HepG2 (cell line): ENCODE measurements at regions not wholly inside any gene's neighbourhood (a gene's known extent, or its start where the extent isn't known, plus 50 kb on each side); places are given as distances from the start of the nearest gene placed in this dataset.
"Not testable (repeated sequence)": the region's sequence is repeated elsewhere in the genome, so short reads cannot be mapped to it uniquely, and the experiment has no call there.

Experiments used
- KLF13 ChIP-seq: sonication (generic); formaldehyde crosslinking; IDR thresholded peaks from 2 replicates; pipeline ENCODE4 v1.4.0; 2020; ENCODE audit warnings: mild to moderate bottlenecking, missing genetic modification reagents
- POLR2A ChIP-seq, 2 experiments: IDR thresholded peaks; 2 replicates each; pipeline ENCODE4 v1.6.1; 2011; ENCODE audit warnings: low read depth in 2 of 2, low read length in 2 of 2, mild to moderate bottlenecking in 1 of 2, moderate library complexity in 1 of 2; ENCODE audit not compliant: insufficient read depth in 1 of 2
- RFXANK ChIP-seq: IDR thresholded peaks from 2 replicates; pipeline ENCODE4 v1.6.1; 2016
- TF ChIP-seq, protein P1 (sequence below): sonication (generic); formaldehyde crosslinking; conservative IDR thresholded peaks from 2 replicates; pipeline ENCODE4 v1.8.0; 2022; ENCODE audit warnings: low read depth, missing genetic modification reagents

GRCh38 chr2:131802351-131802836 lies 274.7 kb downstream of the CCDC74A start:
- not testable (repeated sequence) for TF ChIP-seq RFXANK (CRISPR knock-in tag); KLF13 (CRISPR knock-in tag); POLR2A (IDR thresholded peaks at IDR 0.05; ENCODE audit: insufficient read depth in 1 of 2, low read depth in 2 of 2, low read length in 2 of 2)
- TF ChIP-seq, protein P1, sequence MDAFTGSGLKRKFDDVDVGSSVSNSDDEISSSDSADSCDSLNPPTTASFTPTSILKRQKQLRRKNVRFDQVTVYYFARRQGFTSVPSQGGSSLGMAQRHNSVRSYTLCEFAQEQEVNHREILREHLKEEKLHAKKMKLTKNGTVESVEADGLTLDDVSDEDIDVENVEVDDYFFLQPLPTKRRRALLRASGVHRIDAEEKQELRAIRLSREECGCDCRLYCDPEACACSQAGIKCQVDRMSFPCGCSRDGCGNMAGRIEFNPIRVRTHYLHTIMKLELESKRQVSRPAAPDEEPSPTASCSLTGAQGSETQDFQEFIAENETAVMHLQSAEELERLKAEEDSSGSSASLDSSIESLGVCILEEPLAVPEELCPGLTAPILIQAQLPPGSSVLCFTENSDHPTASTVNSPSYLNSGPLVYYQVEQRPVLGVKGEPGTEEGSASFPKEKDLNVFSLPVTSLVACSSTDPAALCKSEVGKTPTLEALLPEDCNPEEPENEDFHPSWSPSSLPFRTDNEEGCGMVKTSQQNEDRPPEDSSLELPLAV (CRISPR knock-in tag) = not testable (repeated sequence)
